ENCODE measurements at regions not wholly inside any gene's neighbourhood (a gene's known extent, or its start where the extent isn't known, plus 50 kb on each side); places are given as distances from the start of the nearest gene placed in this dataset.

- TF ChIP-seq GATA2 (IDR thresholded peaks at IDR 0.05; ENCODE audit: low read depth, low read length) (no peak), GATA3 (IDR thresholded peaks at IDR 0.05; ENCODE audit: low read depth, low read length) (no peak)
Measured at GRCh38 chr17:33560165-33560564, 267.1 kb upstream of the ASIC2 start.

- no peak for TF ChIP-seq GATA3 (IDR thresholded peaks at IDR 0.05; ENCODE audit: low read depth, low read length)
Measured at GRCh38 chr17:33560871-33561270, 267.8 kb upstream of the ASIC2 start.

- no peak for TF ChIP-seq GATA2 (IDR thresholded peaks at IDR 0.05; ENCODE audit: low read depth, low read length)
- no peak for TF ChIP-seq GATA3 (IDR thresholded peaks at IDR 0.05; ENCODE audit: low read depth, low read length)
Measured at GRCh38 chr17:33561569-33562334, 268.7 kb upstream of the ASIC2 start.

- TF ChIP-seq GATA3 (IDR thresholded peaks at IDR 0.05; ENCODE audit: low read depth, low read length): no peak
- no peak for TF ChIP-seq GATA2 (IDR thresholded peaks at IDR 0.05; ENCODE audit: low read depth, low read length)
Measured at GRCh38 chr17:33562792-33563191, 269.7 kb upstream of the ASIC2 start.

GRCh38 chr17:33564146-33564545 is 271.1 kb upstream of the ASIC2 start:
- TF ChIP-seq GATA3 (IDR thresholded peaks at IDR 0.05; ENCODE audit: low read depth, low read length): no peak
- no peak for TF ChIP-seq GATA2 (IDR thresholded peaks at IDR 0.05; ENCODE audit: low read depth, low read length)

- TF ChIP-seq GATA3 (IDR thresholded peaks at IDR 0.05; ENCODE audit: low read depth, low read length): no peak
- no peak for TF ChIP-seq GATA2 (IDR thresholded peaks at IDR 0.05; ENCODE audit: low read depth, low read length)
Measured at GRCh38 chr17:33567223-33567622, 274.1 kb upstream of the ASIC2 start.

GRCh38 chr17:33572615-33573014 is 279.5 kb upstream of the ASIC2 start:
- TF ChIP-seq GATA2 (IDR thresholded peaks at IDR 0.05; ENCODE audit: low read depth, low read length): no peak
- no peak for TF ChIP-seq GATA3 (IDR thresholded peaks at IDR 0.05; ENCODE audit: low read depth, low read length)

- TF ChIP-seq GATA3 (IDR thresholded peaks at IDR 0.05; ENCODE audit: low read depth, low read length) (no peak), GATA2 (IDR thresholded peaks at IDR 0.05; ENCODE audit: low read depth, low read length) (no peak)
Measured at GRCh38 chr17:33574942-33575445, 281.9 kb upstream of the ASIC2 start.

GRCh38 chr17:33580215-33580614 is 287.1 kb upstream of the ASIC2 start:
- TF ChIP-seq GATA3 (IDR thresholded peaks at IDR 0.05; ENCODE audit: low read depth, low read length): no peak
- no peak for TF ChIP-seq GATA2 (IDR thresholded peaks at IDR 0.05; ENCODE audit: low read depth, low read length)

GRCh38 chr17:33582661-33583060 is 289.6 kb upstream of the ASIC2 start:
- TF ChIP-seq GATA3 (IDR thresholded peaks at IDR 0.05; ENCODE audit: low read depth, low read length) (no peak), GATA2 (IDR thresholded peaks at IDR 0.05; ENCODE audit: low read depth, low read length) (no peak)

GRCh38 chr17:33583518-33584417 is 290.7 kb upstream of the ASIC2 start:
- TF ChIP-seq GATA3 (IDR thresholded peaks at IDR 0.05; ENCODE audit: low read depth, low read length) (no peak), GATA2 (IDR thresholded peaks at IDR 0.05; ENCODE audit: low read depth, low read length) (no peak)

GRCh38 chr17:33593991-33594390 is 300.9 kb upstream of the ASIC2 start:
- TF ChIP-seq GATA2 (IDR thresholded peaks at IDR 0.05; ENCODE audit: low read depth, low read length) (no peak), GATA3 (IDR thresholded peaks at IDR 0.05; ENCODE audit: low read depth, low read length) (no peak)

GRCh38 chr17:33595828-33596227 is 302.7 kb upstream of the ASIC2 start:
- TF ChIP-seq GATA2 (IDR thresholded peaks at IDR 0.05; ENCODE audit: low read depth, low read length) (no peak), GATA3 (IDR thresholded peaks at IDR 0.05; ENCODE audit: low read depth, low read length) (no peak)

GRCh38 chr17:33596899-33597298 is 303.8 kb upstream of the ASIC2 start:
- no peak for TF ChIP-seq GATA3 (IDR thresholded peaks at IDR 0.05; ENCODE audit: low read depth, low read length)
- no peak for TF ChIP-seq GATA2 (IDR thresholded peaks at IDR 0.05; ENCODE audit: low read depth, low read length)

GRCh38 chr17:33598797-33599196 is 305.7 kb upstream of the ASIC2 start:
- TF ChIP-seq GATA2 (IDR thresholded peaks at IDR 0.05; ENCODE audit: low read depth, low read length): no peak
- TF ChIP-seq GATA3 (IDR thresholded peaks at IDR 0.05; ENCODE audit: low read depth, low read length): no peak
